Activated CD4-positive, CD25-positive, alpha-beta regulatory T cell treated with anti-CD3 and anti-CD28 coated beads, Interleukin-2, amount 50 U/mL, for 24 hours (primary cell): ENCODE measurements at regions not wholly inside any gene's neighbourhood (a gene's known extent, or its start where the extent isn't known, plus 50 kb on each side); places are given as distances from the start of the nearest gene placed in this dataset.
A peak's percentile ranks its signal among the peaks of the same experiment; 100 is the strongest.

ENCODE experiments used
- ATAC-seq, 2 donors: fragments of 150-1000 bp; cut with Tn5 transposase; one replicate each; pipeline ENCODE4 v1.10.0; 2021; ENCODE audit warnings: mild to moderate bottlenecking in 1 of 2, moderate library complexity in 1 of 2

DNA sequence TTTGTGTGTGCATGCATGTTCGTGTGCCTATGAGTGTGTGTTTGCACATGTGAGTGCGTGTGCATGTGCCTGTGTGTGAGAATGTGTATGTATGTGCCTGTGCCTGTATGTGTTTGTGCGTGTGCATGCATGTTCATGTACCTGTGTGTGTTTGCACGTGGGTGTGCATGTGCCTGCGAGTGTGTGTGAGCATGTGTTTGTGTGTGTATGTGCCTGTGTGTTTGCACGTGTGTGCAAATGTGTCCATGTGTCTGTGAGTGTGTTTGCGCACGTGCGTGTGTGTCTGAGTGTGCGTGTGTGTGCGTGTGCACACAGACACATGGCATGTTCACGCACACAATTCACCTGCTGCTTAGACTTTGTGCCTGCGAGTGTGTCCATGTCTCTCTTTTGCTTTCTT lies 853.5 kb upstream of the SALL3 start:
- no peak for ATAC-seq

DNA sequence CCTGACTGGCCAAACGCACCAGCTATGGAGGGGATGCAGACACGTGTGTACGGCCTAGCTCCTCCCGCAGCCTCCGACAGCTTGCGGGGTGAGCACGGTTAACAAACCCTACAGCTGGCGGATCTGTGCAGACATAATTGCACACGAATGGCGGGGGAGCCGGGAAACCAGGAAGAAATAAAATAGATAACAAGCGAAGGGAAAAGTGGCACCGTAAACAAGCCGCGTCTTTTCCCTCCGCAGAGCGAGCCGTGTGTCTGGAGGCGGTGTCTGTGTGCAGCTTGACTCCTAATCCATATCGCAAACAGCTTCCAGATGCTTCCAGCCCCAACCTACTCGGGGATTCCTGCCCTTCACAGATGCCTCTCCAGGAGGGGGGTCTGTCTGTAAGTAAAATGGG lies 853.1 kb upstream of the SALL3 start:
- ATAC-seq, result no peak

DNA sequence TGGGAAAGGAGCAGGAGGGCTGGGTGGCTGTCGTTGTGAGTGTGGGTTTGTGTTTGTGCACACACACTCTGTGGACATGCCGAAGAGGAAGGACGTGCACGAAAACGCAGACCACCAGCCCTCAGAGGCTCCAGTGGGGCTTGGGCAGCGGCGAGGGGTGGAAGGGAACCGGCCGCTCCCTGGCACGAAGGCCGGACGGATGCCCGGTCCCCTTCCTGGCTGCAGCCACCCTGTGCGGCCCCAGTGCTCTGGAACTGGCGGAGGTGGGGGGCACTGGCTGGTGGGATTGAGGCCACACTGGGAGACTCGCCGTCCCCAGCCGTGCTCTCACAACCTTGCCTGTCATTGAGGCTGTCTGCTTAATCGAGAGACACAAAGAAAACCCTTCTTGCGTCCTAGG lies 852.6 kb upstream of the SALL3 start:
- ATAC-seq, result no peak

DNA sequence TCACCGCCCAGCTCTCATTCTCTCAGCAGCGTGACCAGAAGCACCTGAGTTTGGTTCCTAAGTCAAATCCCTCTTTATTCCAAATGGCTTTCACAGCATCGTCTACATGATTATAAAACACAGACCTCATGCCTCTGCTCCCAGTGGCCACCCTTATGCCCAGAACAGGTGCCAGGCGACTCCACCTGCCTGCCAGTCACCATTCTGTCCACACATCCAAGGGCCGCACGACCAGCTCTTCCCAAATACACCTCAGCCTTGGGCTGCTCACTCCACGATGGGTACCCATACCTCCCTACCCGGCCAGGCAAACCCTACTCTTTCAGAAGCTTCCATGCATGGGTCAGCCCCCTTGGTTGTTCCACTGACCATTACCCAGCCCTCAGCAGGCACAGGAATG lies 851.6 kb upstream of the SALL3 start:
- no peak for ATAC-seq

DNA sequence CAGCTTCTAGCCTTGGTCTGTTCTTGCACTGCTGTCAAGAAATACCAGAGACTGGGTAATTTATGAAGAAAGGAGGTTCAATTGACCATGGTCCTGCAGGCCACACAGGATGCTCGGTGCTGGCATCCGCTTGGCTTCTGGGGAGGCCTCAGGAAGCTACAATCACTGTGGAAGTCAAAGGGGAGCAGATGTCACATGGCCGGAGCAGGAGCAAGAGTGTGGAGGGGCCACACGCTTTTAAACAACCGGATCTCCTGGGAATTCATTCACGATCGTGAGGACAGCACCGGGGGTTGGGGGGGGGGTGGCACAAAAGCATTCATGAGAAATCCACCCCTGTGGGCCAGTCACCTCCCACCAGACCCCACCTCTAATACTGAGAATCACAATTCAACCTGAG lies 850.4 kb upstream of the SALL3 start:
- ATAC-seq, result no peak

DNA sequence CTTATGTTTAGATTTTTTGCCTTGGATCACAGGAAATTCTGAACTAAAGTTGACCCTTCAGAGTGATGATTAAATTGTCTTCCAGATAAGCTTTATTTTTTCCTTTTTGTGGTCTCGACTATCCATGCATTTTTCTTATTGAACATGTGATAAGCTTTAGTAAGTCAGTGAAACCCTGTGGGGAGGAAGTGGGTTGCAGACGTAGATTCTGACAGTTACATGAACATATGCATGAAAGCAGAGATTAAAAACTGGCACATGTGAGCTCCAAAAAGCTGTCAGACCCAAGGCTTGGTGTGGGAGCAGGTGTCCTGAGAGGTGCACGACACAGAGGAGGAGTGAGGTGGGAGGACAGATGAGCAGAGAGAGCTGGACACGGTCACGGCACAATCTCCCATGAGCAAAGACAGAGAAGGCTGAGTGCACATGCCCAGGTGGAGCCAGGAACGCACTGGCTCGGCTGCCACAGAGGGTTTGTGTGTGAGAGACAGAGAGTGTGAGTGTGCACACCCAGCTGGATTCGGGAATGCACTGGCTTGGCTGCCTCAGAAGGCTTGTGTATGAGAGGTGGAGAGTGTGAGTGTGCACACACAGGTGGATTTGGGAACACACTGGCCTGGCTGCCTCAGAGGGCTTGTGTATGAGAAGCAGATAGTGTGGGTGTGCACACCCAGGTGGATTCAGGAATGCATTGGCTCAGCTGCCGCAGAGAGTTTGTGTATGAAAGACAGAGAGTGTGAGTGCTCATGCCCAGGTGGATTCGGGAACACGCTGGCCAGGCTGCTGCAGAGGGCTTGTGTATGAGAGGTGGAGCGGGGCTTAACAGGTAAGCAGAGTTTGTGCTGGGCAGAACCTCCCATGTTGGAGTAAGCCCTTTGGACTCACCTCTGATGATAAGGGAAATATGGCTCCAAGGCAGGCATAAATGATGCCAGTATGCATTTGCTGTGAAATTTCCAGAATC lies 849.1 kb upstream of the SALL3 start:
- no peak for ATAC-seq

DNA sequence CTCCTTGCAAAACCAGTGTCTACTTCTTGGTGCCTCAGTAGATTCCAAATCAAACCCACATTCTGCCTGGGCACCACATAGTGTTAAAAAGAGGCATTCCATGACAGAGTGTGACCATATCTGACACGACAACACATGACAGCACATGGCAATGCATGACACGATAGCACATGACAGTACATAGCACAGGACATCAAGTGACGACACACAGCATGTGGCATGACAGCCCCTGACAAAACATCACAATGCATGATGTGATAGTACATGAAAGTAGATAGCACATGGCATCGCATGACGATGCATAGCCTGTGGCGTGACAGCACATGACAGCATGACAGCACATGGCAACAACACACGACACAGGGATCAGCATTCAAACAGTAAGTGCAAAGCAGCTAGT lies 845.9 kb upstream of the SALL3 start:
- no peak for ATAC-seq

DNA sequence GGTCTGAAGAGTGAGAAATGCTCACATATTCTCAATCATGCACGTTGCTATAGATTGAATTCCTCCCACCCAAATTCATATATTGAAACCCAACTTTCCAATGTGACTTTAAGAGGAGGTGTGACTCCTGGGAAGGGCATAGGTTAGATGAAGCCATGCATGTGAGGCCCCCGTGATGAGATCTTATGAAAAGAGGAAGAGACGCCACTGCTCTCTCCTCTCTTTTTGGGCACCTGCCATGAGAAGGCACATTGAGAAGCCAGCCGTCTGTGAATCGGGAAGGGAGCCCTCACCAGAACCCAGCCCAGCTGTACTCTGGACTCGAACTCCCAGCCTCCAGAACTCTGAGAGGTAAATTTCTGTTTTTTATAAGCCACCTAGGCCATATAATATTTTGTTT lies 842.6 kb upstream of the SALL3 start:
- ATAC-seq, result no peak

DNA sequence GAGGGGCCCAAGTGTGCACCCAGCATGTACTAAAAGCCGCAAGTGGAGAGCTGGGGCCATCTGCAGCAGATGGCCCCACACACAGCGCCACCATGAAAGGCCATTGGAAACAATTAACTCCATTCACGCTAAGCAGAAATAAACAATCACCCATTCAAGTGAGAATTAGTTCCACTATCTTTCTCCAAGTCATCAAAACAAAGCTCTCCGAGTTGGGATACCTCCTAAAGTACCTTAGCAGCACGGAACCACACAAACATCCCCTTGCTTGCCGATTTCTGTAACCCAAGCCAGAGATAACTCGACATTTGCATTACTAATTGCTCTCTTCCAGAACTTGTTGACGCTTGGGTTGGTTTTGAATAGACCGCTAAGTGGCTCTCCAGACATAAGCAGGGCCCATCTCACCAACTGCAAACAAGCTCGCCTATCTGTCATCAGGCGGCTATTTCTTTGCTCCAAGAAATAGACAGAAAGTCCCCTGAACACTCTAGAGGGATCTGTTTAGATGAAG lies 840.6 kb upstream of the SALL3 start:
- ATAC-seq, result no peak

DNA sequence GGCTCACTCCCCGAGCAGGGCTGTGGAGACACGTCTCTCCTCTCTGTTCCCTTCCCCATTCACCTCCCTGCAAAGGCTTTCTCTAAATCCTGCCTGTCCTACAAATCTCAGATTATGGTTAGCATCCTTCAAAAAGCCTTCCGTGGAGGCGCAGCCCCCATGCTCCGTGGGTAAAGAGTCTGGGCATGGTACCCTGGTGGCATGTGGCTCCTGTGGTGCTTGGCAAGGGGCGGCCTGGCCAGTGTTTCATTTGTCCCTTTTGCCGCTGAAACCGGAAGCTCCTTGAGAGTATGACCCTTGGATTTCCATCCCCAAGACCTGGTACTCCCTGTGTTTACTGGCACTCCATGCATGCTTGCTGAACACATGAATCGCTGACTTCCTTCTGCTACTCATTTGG lies 839.3 kb upstream of the SALL3 start:
- ATAC-seq, result no peak

DNA sequence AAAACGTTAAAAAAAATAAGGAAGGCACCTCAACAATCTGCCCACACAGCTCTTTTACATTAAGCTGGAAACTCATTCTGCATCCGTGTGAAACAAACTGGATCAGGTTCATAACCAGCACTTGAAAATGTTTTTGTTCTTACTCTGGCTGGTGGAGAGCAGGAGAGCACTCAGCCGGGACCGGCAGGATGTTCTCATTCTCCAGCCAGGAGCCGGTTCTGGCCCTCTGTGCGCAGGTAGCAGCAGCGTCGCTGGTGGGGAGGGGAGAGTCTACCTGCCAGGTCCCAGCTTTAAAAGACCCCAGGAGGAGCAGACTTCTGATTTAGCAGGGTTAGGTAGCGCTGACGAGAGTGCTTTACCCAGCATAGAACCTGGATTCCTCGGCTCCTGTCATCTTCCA lies 834.9 kb upstream of the SALL3 start:
- ATAC-seq, result no peak

DNA sequence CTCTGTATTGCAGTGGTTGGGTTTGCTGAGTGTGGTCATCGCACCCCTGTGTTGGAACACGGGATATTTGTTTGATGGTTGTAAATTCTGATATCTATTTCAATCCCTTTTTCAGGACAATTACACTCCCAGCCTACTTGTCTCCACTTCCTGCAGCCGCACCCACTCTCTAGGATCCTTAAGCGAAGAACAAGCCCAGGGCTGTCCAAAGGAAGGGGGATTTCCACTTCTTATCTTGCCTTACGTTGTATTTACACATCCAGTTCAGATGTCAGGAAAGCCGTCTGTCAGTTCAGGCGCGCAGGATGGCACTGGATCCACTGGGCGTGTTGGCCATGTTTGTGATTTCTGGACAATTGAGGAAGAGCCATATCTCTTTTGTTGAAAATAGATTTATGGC lies 834.5 kb upstream of the SALL3 start:
- no peak for ATAC-seq

DNA sequence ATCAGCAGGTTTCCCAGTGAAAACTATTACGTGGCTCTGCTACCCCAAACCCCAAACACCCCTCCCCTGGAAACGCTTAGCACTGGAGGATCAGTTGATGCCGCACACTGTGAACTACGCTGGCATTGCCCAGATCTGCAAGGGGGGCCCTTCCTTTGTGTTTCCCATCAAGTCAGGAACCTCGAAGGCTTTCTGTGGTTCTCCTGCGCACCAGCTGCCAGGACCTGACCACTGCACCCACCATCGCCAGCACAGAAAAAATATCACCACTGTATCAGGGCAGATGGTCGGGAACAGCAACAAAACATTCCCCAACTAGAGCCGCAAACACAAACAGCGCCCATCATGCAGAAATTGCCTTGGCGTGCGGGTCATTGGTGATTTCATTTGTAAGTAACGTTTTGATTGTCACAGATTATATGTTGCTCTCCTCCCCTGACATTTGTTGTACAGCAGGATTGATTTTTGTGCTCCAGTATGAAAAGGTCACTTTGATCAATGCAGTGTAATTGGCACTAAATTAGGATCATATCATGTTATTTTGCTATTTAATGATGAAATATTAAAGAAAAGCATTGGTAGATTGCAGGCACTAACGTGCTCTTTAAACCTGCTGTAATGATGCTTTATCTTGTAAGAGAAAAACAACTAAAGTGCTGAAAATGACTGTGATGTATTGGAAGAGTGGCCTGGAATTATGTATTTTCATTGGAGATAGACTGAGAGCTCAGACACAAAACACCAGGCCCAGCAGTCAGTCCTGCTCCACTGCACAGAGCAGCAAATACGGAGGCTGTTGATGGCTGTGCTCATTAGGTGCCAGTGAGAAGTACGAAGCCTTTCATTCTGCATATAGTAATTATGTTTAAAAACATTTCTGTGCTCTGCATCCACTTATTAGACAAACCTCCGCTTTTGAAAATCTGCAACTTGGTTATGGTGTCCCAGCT lies 833.2 kb upstream of the SALL3 start:
- no peak for ATAC-seq

DNA sequence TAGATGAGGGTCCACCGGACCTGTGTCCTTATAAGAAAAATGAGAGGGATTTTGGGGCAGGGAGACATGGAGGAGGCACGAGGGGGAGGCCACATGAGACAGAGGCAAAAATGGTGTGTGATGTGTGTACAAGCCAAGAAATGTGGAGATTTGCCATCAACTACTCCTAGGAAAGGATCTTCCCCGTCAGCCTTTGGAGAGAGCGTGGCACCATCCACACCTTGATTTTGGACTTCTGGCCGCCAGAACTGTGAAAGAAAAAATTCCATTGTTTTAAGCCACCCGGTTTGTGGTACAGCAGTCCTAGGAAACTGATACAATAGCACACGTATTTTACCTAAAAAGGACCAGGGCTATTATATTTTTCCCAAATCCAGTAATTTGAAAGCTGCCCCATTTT lies 829.0 kb upstream of the SALL3 start:
- no peak for ATAC-seq

DNA sequence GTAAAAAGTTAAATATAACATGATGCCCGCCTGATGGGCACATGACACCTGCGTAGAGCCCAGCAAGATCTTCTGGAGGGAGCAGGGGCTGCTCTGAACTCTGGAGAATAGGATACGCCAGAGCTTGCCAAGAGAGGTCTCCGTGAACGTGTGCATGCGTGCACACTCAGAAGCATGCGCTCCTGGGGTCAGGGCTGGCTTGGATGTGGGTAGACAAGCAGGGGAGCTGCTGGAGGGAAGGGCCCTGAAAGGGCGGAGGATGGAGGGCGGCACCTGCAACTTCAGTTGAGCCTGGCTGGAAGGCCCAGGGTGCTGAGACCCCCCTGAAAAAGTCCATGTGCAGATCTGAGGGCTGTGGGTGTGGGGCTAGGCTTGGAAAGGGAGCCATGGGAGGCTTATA lies 828.4 kb upstream of the SALL3 start:
- no peak for ATAC-seq

DNA sequence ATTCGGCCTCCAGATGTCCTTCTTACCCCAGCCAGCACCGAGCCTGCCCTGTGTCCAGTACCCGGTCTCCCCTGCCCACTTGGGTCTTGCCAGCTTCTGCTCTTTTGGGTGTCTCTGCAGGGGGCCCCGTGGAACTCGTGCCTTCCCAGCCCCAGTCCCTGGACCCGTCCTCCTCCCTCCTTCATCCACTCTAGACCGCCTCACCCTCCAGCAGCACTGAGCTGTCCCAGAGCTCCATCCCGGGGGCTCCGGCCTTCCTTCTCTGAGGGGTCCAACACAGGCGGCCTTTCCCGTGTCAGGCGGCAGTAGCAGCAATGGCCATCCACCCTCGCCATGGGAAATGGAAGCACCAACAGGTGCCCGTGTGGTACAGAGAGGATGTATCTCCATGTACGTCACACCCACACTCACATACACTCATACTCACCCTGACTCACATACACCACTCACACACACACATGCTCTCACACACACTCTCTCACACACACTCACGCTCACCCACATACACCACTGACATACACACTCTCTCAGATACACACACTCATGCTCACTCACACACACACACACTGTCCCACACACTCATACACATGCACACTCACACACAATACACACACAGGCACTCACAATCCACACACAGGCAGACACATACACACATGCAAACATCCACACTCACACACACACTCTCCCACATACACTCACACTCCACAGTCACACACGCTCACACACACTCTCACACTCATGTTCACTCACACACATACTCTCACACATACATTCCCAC lies 827.5 kb upstream of the SALL3 start:
- no peak for ATAC-seq

DNA sequence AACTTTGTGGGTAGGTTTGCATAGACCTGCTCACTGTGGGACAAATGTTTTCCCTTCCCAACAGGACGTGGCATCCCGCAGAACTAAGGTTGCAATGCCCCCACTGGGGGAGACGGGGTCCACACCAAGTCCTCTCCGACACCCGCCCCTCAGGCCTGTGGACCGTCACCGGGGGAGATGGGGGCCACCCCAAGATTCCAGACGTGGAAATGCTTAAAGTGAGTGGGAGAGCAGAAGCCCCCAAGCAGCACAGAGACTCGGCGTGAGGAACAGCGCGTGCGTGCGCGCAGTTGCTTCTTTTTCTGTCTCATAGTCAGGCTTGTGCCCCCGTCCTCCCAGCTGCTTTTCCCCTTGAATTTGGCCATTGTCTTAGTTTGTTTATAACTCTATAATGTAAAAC lies 826.3 kb upstream of the SALL3 start:
- no peak for ATAC-seq

DNA sequence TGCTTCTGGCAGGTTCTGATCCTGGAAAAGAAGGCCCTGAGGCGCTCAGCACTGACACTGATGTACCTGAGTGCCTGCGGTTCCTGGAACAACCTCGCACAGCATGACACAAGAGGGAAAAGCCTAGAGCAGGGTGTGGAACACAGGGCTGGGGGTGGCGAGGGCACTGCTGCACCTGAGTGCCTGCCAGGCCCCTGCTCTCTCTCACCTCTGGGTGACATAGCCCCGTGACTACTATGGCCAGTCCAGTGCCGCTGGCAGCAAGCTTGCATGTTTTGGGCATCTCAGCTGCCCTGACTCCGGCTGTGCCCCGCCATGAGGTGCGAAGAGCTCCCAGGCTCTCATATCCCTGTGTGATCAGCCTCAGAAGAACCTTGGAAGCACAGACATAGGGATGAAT lies 825.2 kb upstream of the SALL3 start:
- peak in 1 of 2 donors; percentile 32 for ATAC-seq

DNA sequence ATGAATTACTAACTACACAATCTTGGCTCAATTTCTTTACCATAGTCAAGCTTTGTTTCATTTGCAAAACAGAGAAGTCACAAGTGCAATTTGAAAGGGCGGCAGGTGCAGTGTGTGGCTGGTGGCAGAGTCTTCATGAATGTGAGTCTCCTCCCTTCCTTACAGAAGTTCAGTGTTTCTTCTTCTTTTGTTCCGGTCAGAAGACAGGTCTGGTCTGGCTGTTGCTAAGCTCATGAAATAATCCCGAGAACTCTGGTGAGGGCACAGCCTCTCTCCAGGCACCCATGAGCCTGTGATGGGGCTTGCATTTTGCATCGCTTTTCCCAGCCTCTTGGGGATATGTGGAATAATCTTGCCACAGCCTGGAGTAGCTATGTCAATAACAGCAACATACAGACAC lies 824.8 kb upstream of the SALL3 start:
- no peak for ATAC-seq

DNA sequence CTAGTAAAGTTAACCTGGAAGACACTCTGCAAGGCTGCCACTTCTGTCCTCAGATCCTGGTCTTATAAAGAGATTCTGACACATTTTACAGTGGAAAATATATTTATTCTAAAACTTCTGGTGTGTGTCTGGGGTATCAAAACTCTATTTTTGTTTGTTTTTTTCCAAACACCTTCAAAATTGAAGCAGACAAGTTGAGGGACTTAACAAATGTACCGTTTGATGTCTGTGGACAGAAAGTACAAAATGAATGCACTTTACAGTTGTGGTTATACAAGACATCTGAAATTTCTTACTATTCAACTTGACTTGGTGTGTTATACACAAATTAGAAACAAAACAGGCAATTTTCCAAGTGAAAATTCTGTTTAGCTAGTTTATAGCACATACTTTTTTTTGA lies 823.2 kb upstream of the SALL3 start:
- no peak for ATAC-seq

DNA sequence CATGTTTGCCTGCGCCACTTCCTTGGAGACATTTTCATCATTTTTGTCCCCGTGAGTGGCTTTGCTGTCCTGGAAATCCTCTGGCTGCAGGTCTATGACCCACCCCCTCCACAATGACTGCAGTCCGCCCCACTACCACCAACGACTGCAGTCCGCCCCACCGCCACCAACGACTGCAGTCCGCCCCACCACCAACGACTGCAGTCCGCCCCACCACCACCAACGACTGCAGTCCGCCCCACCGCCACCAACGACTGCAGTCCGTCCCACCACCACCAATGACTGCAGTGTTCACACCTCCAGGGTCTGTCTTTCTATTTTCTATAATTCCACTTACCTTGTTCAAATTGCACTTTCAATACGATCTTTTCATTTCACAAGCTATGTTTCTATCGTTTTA lies 820.7 kb upstream of the SALL3 start:
- no peak for ATAC-seq

DNA sequence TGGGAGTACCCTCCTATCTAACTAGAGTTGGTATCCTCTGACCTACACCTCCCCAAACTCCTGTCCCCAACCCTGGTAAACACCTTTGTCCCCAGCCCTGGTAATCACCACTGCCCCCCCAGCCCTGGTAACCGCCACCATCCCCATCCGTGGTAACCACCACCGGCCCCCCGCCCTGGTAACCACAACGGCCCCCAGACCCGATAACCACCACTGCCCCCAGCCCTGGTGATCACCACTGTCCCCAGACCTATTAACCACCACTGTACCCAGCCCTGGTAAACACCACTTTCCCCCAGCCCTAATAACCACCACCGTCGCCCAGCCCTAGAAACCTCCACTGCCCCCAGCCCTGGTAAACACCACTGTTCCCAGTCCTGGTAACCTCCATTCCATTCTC lies 820.2 kb upstream of the SALL3 start:
- no peak for ATAC-seq
